ENCODE measurements at regions not wholly inside any gene's neighbourhood (a gene's known extent, or its start where the extent isn't known, plus 50 kb on each side); places are given as distances from the start of the nearest gene placed in this dataset.

GRCh38 chr11:107157146-107157808 lies 139.0 kb upstream of the GUCY1A2 start:
- TF ChIP-seq POLR2A (IDR thresholded peaks at IDR 0.05; ENCODE audit: low read depth, low read length): no peak
- no peak for TF ChIP-seq TAF1 (IDR thresholded peaks at IDR 0.05; ENCODE audit: low read depth, low read length)
